ENCODE measurements at regions not wholly inside any gene's neighbourhood (a gene's known extent, or its start where the extent isn't known, plus 50 kb on each side); places are given as distances from the start of the nearest gene placed in this dataset.

DNA sequence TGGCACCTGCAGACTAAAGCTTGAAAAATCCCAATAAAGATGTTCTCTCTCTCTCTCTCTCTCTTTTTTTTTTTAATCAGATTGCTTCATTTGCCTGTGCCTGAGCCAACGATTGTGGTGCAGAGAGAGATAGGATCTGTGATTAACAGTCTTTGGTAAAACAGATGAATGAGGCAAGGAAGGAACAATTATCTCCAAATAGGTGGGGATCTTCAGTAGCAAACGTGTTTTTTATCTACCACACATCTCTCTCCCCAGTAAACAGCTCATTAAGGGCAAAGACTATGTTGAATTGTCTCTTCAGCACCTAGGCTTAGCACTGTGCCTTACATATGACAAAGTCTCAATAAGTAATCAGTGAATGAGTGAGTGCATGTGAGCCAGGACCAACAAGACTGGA lies 96.3 kb downstream of the SMIM20 start:
- TF ChIP-seq POLR2A (IDR thresholded peaks at IDR 0.05) = no peak
- no peak for TF ChIP-seq CTCF (IDR thresholded peaks at IDR 0.05)

Measured in vagina (tissue), 2 donors.